OCI-LY3 (cell line): ENCODE measurements at regions not wholly inside any gene's neighbourhood (a gene's known extent, or its start where the extent isn't known, plus 50 kb on each side); places are given as distances from the start of the nearest gene placed in this dataset.

Experiments used
- H2AFZ ChIP-seq: fragments of 200-600, 300-600 bp; shearing (Covaris generic); 2 replicates; pipeline ENCODE4 v1.6.0; 2014; ENCODE audit warnings: antibody characterized with exemption, low read depth, low read length
- H3K27ac ChIP-seq: fragments of 200-600, 300-600 bp; sonication (generic); 2 replicates; pipeline ENCODE4 v1.5.1; 2014; ENCODE audit warnings: mild to moderate bottlenecking, low read length, moderate library complexity, mixed read lengths
- H3K27me3 ChIP-seq: fragments of 200-600, 300-600 bp; sonication (generic); 2 replicates; pipeline ENCODE4 v1.6.1; 2014; ENCODE audit warnings: low read depth, low read length, mixed read lengths
- H3K36me3 ChIP-seq: fragments of 200-600, 300-600 bp; sonication (generic); replicated peaks from 2 replicates; pipeline ENCODE3; 2014; ENCODE audit warnings: low read depth, low read length, mixed read lengths
- H3K4me1 ChIP-seq: fragments of 300-600, 200-600 bp; sonication (generic); 2 replicates; pipeline ENCODE4 v1.6.1; 2014; ENCODE audit warnings: low read length, mixed read lengths
- H3K4me2 ChIP-seq: fragments of 200-600, 300-600 bp; sonication (generic); 2 replicates; pipeline ENCODE4 v1.6.1; 2014; ENCODE audit warnings: low read length, mixed read lengths
- H3K4me3 ChIP-seq: fragments of 300-600, 200-600 bp; sonication (generic); 2 replicates; pipeline ENCODE4 v1.5.1; 2014; ENCODE audit warnings: antibody characterized with exemption, mild to moderate bottlenecking, low read length, moderate library complexity
- H3K79me2 ChIP-seq: fragments of 300-600, 200-600 bp; shearing (Covaris generic); 2 replicates; pipeline ENCODE4 v1.6.1; 2014; ENCODE audit warnings: mild to moderate bottlenecking, low read length, mixed read lengths
- H3K9ac ChIP-seq: fragments of 300-600, 200-600 bp; shearing (Covaris generic); 2 replicates; pipeline ENCODE4 v1.6.0; 2014; ENCODE audit warnings: mild to moderate bottlenecking, low read length, moderate library complexity
- H3K9me3 ChIP-seq: fragments of 200-600, 300-600 bp; shearing (Covaris generic); 2 replicates; pipeline ENCODE4 v1.6.1; 2014; ENCODE audit warnings: low read length, mixed read lengths; ENCODE audit not compliant: insufficient read depth
- H4K20me1 ChIP-seq: fragments of 200-600, 300-600 bp; sonication (generic); 2 replicates; pipeline ENCODE4 v1.6.1; 2016; ENCODE audit warnings: low read length, mixed read lengths; ENCODE audit not compliant: insufficient read depth
- EZH2phosphoT487 ChIP-seq: fragments of 200-600 bp; shearing (Covaris generic); IDR thresholded peaks from 2 replicates; pipeline ENCODE4 v1.6.1; 2018; ENCODE audit warnings: antibody characterized with exemption, mixed run types, low read depth
- TF ChIP-seq, protein P1 (sequence below): fragments of 200-600, 300-600 bp; sonication (generic); IDR thresholded peaks from 2 replicates; pipeline ENCODE4 v1.5.1; 2014; ENCODE audit warnings: antibody characterized with exemption, low read length, low read depth

DNA sequence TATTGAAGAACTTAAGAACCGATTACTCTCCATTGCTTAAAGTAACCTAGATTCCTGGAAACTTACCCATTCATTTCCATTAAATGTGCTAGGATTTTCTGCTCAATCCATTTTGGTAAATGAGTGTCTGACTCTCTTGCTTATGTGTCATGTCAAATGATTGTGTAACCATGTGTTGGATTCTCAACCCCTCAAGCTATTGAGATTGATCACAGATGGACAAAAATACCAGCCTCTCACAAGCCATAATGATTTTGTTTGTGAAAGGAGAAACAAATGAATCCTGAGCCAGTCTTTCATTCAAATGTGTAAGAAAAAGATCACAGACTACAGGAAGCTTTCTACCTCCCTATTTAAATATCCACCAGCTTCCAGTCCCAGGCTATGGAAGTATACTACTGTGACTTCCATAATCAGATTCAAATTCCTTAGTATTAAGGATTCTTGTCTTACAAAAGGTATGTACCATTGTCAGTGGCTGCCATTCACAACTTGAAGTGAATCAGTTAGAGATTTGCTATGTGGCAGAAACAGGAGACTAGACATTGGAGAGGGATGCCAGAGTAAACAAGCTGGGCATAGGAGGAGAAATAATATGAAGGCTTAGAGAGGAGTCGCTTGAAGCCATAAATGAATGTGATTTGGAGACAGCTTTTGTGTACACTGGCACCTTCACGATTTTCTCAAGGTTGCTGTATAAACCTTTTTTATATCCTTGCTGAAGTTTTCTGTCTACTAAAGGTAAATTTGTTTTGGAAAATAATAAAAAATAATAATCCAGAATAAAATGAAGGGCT is 498.5 kb upstream of the SETBP1 start:
- no peak overlapping the region for H3K4me2 ChIP-seq
- H3K9me3 ChIP-seq, result no peaks in the 10 kb centered on the region
- no peaks in the 10 kb centered on the region for H3K79me2 ChIP-seq
- H3K27ac ChIP-seq, result no peak overlapping the region
- H2AFZ ChIP-seq, result no peak overlapping the region
- no peaks in the 10 kb centered on the region for H3K27me3 ChIP-seq
- H4K20me1 ChIP-seq, result no peaks in the 10 kb centered on the region
- no peaks in the 10 kb centered on the region for H3K4me1 ChIP-seq
- no peaks in the 10 kb centered on the region for H3K36me3 ChIP-seq
- TF ChIP-seq, protein P1, sequence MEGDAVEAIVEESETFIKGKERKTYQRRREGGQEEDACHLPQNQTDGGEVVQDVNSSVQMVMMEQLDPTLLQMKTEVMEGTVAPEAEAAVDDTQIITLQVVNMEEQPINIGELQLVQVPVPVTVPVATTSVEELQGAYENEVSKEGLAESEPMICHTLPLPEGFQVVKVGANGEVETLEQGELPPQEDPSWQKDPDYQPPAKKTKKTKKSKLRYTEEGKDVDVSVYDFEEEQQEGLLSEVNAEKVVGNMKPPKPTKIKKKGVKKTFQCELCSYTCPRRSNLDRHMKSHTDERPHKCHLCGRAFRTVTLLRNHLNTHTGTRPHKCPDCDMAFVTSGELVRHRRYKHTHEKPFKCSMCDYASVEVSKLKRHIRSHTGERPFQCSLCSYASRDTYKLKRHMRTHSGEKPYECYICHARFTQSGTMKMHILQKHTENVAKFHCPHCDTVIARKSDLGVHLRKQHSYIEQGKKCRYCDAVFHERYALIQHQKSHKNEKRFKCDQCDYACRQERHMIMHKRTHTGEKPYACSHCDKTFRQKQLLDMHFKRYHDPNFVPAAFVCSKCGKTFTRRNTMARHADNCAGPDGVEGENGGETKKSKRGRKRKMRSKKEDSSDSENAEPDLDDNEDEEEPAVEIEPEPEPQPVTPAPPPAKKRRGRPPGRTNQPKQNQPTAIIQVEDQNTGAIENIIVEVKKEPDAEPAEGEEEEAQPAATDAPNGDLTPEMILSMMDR, result no peak
- TF ChIP-seq EZH2phosphoT487, result no peak
- no peak overlapping the region for H3K4me3 ChIP-seq
- no peak overlapping the region for H3K9ac ChIP-seq

- Histone ChIP-seq H3K9me3 (no peaks in the 10 kb centered on the region), H3K4me3 (no peak overlapping the region), H3K27me3 (no peaks in the 10 kb centered on the region), H3K4me1 (no peaks in the 10 kb centered on the region), H3K36me3 (no peaks in the 10 kb centered on the region), H3K4me2 (no peak overlapping the region), H2AFZ (no peak overlapping the region), H3K79me2 (no peaks in the 10 kb centered on the region), H4K20me1 (no peaks in the 10 kb centered on the region), H3K27ac (no peak overlapping the region), H3K9ac (no peak overlapping the region)
- TF ChIP-seq EZH2phosphoT487, result no peak
- TF ChIP-seq, protein P1, result no peak
Measured at GRCh38 chr18:44186001-44186400, 494.7 kb upstream of the SETBP1 start.

DNA sequence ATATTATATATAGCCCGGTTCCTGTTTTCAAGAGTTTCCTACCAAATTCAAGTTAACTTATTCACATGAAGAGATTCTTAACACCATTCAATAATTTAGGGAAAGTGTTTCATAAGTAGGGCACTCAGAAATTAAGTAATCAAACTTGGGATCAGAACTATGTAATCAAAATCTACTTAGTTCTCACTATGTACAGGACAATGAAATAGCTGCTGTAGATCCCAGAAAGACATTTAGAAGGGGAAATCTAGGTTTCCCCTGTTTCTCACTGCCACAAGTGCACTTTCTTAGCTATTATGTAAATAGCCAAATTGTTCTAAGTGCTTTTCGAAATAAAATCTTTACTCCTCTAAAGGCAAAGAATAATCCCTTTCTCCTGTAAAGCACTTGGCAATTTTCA is 493.6 kb upstream of the SETBP1 start:
- H3K9ac ChIP-seq, result no peak overlapping the region
- no peak overlapping the region for H3K4me2 ChIP-seq
- no peak overlapping the region for H3K4me3 ChIP-seq
- TF ChIP-seq, protein P1, result no peak
- no peak for TF ChIP-seq EZH2phosphoT487
- no peaks in the 10 kb centered on the region for H3K27me3 ChIP-seq
- H3K79me2 ChIP-seq, result no peaks in the 10 kb centered on the region
- H3K4me1 ChIP-seq, result no peaks in the 10 kb centered on the region
- H4K20me1 ChIP-seq, result no peaks in the 10 kb centered on the region
- no peaks in the 10 kb centered on the region for H3K9me3 ChIP-seq
- no peak overlapping the region for H2AFZ ChIP-seq
- H3K27ac ChIP-seq, result no peak overlapping the region
- no peaks in the 10 kb centered on the region for H3K36me3 ChIP-seq

DNA sequence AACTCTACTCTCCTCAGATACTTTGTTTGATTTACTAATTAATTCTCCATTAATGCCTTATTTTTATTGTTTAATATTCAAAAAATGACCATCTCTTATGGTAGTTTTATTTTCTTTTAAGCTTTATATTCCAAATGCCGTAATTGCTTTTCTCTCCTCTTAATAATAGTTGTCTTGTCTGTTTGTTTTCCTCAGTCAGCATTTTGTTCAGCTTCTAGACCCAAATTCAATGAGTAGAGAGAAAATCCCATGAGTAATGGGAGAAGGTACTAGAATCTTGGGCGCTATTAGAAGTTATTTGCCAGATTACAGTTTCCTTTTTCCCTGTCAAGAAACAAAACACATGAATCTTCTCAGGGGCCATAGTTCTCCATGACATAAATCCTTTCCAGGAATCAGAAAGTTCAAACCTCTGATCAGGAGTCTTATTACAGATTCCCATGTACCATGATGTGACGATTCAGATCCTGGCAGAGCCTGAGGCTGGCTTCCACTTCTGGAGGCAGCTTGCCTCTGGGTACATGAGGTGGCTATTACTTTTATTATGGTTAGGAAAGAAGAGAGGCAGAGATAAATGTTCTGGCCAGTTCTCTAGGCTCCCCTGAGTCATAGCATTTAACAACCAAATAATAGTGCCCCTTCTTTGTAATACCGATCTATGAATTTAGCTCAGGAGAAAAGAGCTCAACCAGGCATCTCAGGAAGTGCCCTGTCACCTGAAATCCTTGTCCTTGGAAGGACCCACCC is 485.1 kb upstream of the SETBP1 start:
- Histone ChIP-seq H2AFZ (no peak overlapping the region), H3K36me3 (no peaks in the 10 kb centered on the region), H4K20me1 (no peaks in the 10 kb centered on the region), H3K27ac (no peak overlapping the region), H3K9me3 (no peaks in the 10 kb centered on the region), H3K4me2 (no peak overlapping the region), H3K27me3 (no peaks in the 10 kb centered on the region), H3K4me3 (no peak overlapping the region), H3K79me2 (no peaks in the 10 kb centered on the region), H3K9ac (no peak overlapping the region), H3K4me1 (no peaks in the 10 kb centered on the region)
- TF ChIP-seq EZH2phosphoT487, result no peak
- TF ChIP-seq, protein P1, result no peak
